ENCODE measurements at regions not wholly inside any gene's neighbourhood (a gene's known extent, or its start where the extent isn't known, plus 50 kb on each side); places are given as distances from the start of the nearest gene placed in this dataset.

DNA sequence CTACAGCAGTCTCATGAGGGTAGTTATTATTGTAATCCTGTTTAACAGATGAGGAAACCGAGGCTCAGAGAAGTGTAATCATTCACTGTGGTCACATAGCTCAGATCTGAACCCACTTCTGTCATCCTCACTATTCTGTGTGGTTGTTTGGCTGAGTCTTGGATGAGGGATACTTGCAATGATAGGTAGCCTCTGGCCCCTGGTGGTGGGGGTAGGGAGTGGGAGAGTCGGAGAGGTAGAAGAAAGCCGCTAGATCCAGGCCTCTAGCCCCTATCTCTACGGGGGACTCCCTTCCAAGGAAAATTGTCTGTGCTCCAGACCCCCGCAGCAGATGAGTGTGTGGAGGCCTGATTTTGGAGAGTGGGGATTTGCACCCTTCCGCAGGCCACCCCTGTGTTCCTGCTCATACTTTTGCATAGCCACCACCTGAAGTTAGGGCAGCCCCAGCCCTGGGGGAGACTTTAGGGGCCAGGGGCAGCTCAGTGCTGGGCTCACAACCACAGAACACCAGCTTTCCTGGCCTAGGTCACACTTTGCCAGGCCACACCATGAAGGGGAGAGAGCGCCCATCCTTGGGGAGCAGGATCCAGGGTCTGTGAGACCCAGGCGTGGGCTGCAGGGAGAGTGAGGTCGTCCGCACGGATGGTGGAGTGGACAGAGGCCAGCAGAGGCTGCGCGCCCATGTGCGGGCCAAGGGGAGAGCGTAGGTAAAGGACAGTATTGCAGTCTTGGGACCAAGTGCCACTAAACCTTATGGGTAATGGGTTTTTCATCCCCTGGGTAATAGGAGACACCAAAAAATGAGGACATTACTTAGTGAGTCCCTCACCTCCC is 148.2 kb downstream of the GLI2 start:
- no peak for DNase-seq

DNA sequence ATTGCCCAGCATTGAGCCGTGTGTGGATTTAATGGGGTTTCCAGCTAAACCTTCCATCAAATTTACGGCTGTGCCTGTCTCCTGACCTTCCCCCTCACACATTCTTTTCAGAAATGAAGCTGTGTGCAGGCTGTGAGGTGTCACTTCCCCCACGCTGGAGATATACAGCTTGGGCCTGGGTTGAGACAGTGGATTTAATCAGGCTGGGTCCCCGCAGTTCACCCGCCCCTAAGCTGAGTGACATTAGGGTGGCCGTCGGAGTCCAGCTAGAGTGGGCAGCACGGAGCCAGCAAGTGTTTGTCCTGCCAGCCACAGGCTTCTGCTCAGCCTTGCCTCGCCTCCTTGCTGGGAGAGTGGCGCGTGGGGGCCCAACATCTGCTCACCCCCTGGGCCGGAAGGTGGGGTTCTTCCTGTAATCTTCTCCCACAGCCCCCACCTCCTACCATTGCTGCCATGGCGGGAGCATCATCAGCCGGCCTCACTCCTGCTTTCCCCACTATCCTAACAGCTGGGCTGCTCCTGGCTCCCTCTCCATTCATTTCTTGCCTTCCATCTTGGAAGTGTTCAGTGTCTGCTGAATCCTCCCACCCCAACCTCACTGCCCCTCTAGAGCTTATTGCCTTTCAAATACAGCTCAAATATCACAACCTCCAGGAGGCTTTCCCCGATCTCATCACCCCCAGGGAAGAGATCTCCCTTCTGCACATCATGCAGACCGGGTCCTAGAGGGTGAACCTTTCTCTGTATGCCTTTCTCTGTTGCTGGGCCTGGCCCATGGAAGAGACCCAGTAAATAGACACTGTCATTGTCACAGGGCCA is 149.0 kb downstream of the GLI2 start:
- DNase-seq: no peak

DNA sequence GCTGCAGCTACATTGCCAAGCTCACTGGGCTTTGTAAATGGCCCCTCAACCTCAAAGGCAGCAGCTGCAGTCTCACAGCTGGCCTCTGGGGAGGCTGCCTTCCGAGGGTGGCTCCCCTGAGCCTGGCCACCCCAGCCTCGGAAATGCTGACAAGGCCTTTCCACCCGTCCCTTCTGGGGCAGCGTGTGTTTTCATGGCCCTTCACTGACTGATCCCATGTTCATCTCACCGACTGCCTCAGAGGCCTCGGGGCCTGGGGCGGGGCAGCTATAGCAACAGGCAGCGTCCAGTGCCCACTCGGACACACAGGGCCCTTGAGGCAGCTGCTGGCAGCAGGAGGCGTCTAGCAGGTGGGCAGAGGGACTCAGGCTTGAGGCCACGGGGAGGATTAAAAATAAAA is 149.7 kb downstream of the GLI2 start:
- no peak for DNase-seq

DNA sequence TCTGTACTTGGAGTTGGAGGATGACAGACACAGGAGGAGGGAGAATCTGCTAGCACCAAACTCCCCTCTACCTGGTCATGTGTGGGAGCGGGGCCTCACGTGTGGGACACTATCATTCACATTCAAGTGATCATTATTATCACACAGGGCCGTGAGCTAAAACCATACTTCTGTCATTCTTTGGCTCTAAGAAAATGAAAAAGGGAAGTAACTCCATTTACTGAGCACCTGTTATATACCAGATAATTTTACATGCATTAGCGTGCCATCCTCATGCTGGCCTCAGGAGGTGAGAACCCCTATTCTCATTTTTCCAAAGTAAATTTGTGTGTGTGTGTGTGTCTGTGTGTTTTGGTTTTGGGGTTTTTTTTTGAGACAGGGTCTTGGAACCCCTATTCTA is 150.1 kb downstream of the GLI2 start:
- DNase-seq: no peak

- no peak for DNase-seq
Observed at GRCh38 chr2:120886534-120887319, 151.1 kb downstream of the GLI2 start.

- DNase-seq: no peak
Observed at GRCh38 chr2:120887320-120887697, 151.6 kb downstream of the GLI2 start.

DNA sequence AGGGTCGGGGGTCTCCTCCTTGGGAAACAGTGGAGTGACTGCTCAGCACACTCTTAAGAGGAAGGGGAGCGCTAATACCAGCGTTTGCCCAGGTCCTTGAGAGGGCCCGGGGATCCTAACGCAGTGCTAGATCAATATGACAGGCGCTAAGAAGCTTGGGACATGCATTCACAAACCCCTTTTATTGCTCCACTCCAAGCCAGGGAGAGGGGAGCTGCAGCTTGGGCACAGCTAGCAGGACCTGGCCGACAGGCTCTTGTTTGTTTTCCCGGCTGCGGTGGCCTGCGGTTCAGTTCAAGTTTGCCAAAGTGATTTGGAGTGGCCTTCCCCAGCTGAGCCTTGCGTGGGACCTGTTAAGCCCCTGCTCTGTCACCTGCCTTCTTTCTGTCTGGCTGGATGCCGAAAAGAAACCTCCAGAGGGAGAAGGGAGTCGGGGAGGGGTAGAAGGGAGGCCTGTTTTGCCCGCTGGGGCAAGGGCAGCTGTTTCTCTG is 152.1 kb downstream of the GLI2 start:
- DNase-seq: no peak

- no peak for DNase-seq
Observed at GRCh38 chr2:120888851-120889250, 153.2 kb downstream of the GLI2 start.

DNA sequence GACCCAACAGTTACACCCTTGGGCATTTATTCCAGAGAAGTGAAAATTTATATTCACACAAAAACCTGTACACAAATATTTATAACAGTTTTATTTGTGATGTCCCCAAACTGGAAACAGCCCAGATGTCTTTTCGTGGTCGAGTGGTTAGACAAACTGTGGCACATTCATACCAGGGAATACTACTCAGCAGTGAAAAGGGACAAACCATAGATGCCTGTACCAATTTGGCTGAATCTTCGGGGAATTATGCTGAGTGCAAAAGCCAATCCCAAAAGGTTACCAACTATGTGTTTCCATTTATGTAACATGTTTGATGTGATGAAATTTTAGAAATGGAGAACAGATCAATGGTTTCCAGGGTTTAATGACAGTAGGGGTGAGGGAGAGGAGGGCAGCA is 154.3 kb downstream of the GLI2 start:
- DNase-seq: no peak

GRCh38 chr2:120890566-120891360 is 155.1 kb downstream of the GLI2 start:
- DNase-seq: no peak

DNA sequence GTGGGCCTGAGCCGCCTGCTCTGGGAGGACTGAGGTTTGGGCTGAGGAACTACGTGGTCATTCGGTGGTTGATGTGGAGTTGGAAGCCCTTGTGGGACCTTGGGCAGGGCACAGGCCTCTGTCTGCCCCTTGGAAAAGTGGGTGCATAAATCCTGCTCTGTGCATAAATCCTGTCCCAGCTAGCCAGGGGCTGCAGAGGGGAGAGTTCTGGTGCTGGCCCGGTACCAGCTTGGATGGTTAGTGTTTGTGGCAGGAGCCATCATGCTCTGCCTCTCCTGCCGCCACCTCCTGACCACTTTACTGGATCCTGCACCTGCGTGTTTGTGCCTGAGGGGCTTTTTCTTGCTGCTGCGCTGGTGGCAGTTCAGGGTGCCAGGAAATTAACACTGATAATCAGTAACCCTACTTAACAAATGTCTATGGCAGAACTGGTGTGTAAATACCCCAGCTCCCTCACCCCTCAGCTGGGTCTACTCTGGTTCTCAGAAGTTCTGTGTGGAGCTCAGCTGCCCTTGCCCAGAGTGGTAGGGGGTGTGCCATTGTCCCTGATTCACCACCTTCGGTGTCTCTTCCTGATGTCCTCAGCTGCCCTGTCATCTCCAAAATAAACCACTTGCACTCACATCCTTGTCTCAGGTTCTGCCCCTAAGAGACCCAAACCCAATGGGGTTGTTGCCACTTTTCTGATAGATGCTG is 156.8 kb downstream of the GLI2 start:
- no peak for DNase-seq

DNA sequence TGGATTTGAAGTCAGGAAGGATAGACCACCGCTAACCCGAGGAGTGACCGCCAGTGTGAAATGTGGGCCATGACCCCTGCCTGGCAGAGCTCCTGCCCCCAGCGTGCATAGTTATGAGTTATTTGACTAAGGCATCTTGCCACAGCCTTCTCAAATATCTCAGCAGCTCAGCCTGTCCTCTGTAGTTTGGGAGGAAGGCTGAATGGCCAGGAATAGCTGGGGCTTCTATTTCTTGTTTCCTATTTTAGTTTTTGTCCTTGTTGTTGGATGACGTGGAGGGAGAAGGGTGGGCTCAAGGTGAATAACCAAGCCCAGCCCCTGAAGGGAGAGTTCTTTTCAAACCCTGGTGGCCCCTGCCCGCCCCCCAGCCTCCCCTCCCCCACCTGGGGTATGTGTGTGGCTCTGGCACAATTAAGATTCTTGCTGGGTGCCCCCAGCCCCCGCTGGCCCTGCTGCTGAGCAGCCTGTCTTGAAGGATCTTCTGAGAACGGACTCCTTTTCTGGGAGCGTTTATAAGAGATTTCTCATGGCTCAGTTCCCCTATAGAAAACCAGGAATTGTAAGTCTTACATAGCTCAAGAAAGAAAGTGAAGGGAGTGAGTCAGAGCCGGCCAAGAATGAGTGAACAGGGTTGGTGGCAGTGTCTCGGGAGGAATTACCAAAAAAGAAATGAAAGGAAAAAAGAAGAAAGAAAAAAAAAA is 157.4 kb downstream of the GLI2 start:
- peak; percentile 78 for DNase-seq

DNA sequence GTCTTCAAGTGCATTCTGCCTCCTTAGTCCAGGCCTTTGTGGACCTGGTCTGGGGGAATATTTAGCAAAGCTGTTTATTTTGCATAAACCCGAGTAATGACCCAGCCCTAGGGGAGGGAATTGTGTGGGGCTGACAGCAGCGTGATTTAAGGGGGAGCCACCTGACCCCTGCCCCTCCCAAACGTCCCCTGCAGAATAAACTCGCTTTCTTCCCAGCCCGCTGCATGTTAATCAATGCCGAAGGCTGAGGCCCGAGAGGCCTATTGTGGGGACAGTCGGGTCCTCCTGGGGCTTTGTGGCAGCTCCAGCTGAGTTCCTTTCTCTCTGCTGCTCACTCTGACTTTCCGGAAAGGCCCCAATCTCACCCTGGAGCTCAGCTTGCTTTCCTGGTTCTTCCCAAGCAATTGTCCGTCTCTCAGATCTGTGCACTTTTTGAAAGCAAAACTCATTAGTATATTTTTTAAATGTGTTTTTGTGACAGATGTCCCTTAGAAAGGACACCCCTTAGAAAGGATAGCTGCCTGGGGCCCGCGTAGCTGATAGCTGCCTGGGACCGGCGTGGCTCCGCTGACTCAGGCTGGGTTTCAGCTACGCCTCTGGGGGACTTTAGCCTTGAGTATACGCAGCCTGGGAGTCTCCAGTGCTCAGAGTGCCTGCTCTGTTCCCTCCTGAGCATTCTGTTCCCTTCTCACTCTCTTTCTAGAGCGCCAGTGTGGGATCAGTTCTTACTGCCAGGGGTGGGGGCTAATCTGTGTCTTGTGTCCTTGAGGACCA is 158.3 kb downstream of the GLI2 start:
- DNase-seq: no peak

DNA sequence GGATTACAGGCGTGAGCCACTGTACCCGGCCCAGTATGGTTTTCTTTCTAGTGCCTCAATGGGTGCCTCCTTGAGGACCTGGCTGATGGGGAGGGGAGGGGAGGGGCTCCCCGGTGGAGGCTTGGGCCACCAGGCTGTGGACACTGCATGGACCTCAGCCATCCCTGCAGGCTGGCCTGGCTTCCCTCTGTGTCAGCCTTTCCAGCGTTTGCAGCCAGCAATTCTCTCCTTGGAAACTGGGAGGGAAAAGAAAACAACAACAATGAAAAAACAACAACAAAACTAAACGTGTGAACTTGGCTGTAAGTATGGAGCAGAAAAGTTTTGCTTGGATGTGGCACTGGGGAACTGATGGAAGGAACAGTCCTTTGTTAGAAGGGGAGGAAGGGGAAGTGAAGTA is 159.3 kb downstream of the GLI2 start:
- DNase-seq: no peak

DNA sequence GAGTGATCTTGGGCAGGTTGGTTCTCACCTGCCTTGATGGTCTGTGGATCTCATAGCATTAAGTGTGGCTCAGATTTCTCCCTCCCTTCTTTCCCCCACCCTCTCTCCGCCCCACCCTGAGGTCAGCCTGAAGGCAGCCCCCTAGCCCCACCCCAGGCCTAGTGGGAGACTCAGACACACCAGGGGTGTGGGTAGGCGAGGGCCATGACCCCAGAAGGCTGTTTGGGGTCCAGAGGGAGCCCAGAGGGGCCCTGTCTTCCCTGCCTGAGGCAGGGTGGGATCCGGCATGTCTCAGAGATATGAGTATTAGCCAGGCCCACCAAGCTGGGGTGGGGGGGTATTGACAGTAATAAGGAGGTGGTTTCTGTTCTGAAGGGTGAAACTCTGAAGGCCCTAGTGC is 160.5 kb downstream of the GLI2 start:
- DNase-seq: no peak

GRCh38 chr2:120896901-120897300 is 161.2 kb downstream of the GLI2 start:
- no peak for DNase-seq

- DNase-seq: no peak
Observed at GRCh38 chr2:120897399-120897798, 161.7 kb downstream of the GLI2 start.

- no peak for DNase-seq
Observed at GRCh38 chr2:120898496-120898895, 162.8 kb downstream of the GLI2 start.

DNA sequence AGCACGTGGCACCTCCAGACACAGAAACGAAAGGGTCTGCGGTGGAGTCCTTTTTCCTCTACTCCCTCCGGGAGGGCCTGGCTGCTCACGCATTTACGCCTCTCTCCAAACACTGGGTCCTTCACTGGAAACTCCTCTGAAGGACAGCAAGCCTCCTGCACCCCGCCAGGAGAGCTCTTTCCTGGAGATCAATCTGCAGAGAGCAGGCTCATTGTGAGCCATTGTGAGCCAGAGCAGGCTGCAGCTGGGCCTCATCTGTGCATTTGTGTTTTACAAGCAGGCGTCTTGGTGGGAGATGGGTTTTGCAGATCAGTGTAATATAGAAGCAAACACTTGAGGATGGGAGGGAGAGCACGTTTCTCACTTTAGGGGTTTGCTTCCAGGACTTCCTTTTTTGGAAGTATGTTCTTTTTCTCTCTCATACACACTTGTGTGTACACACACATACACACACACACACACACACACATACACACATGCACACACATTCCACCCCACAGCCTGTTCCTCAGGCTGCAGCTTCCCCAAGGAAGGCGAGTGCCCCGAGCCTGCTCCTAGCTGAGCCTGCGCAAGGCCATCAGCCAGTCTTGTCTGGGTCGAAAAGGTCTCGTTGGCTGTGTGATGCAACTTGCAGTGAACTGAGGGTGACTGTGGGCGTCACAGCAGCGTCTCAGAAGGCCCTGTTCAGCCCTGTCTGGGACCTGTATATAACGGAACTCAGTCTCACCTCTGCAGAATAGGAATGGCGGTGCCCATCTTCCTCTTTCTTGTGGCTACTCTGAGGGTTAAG is 163.5 kb downstream of the GLI2 start:
- no peak for DNase-seq
